CD14-positive monocyte (primary cell): ENCODE measurements at regions not wholly inside any gene's neighbourhood (a gene's known extent, or its start where the extent isn't known, plus 50 kb on each side); places are given as distances from the start of the nearest gene placed in this dataset.
A peak's percentile ranks its signal among the peaks of the same experiment; 100 is the strongest.

Experiments
- DNase-seq, 3 donors: peaks; one replicate each; pipeline ENCODE4 v3.0.0-alpha.2; 2011 to 2022
- H2AFZ ChIP-seq: 2 replicates; pipeline ENCODE4 v1.6.0; 2012; ENCODE audit warnings: mild to moderate bottlenecking, low read depth, low read length, inconsistent platforms; ENCODE audit not compliant: insufficient read depth, poor library complexity, severe bottlenecking
- H3K27ac ChIP-seq, 2 donors: 1 replicate in 1 of 2; 2 replicates in 1 of 2; pipeline ENCODE4 v1.5.1; 2012 to 2013; ENCODE audit warnings: low read length in 2 of 2, control low read depth in 1 of 2, inconsistent platforms in 1 of 2, low read depth in 1 of 2, mild to moderate bottlenecking in 1 of 2
- H3K27me3 ChIP-seq, 2 donors: one replicate each; pipeline versions ENCODE4 v1.6.0 to v1.6.1; 2011 to 2013; ENCODE audit warnings: low read length in 2 of 2; ENCODE audit not compliant: control insufficient read depth in 2 of 2, insufficient read depth in 2 of 2
- H3K36me3 ChIP-seq, 2 donors: replicated peaks in 1 of 2; 1 replicate in 1 of 2; 2 replicates in 1 of 2; pipeline versions ENCODE4 v1.5.1 to v1.6.1; 2012 to 2013; ENCODE audit warnings: low read length in 2 of 2, control low read depth in 1 of 2, inconsistent platforms in 1 of 2, mild to moderate bottlenecking in 1 of 2; ENCODE audit not compliant: insufficient read depth in 2 of 2, control insufficient read depth in 1 of 2
- H3K4me1 ChIP-seq, 2 donors: 1 replicate in 1 of 2; 2 replicates in 1 of 2; pipeline versions ENCODE4 v1.5.1 to v1.6.1; 2012 to 2013; ENCODE audit warnings: low read length in 2 of 2, control low read depth in 1 of 2, inconsistent platforms in 1 of 2, mild to moderate bottlenecking in 1 of 2, moderate library complexity in 1 of 2; ENCODE audit not compliant: insufficient read depth in 2 of 2, control insufficient read depth in 1 of 2
- H3K4me2 ChIP-seq: replicated peaks from 2 replicates; pipeline ENCODE3; 2012; ENCODE audit warnings: low read length, moderate library complexity, mild to moderate bottlenecking; ENCODE audit not compliant: poor library complexity, severe bottlenecking; ENCODE audit errors: extremely low read depth
- H3K4me3 ChIP-seq, 3 experiments: fragments of 200-600 bp in 1 of 3; sonication (generic) in 1 of 3; replicated peaks in 1 of 3; 1 replicate in 2 of 3; 2 replicates in 1 of 3; pipeline ENCODE4 v1.5.1; 2011 to 2013; ENCODE audit warnings: low read length in 3 of 3, mild to moderate bottlenecking in 3 of 3, control low read depth in 2 of 3, low read depth in 2 of 3, inconsistent platforms in 1 of 3, moderate library complexity in 1 of 3
- H3K79me2 ChIP-seq: 2 replicates; pipeline ENCODE4 v1.6.0; 2012; ENCODE audit warnings: mild to moderate bottlenecking, control low read depth, inconsistent platforms, low read length, moderate library complexity; ENCODE audit not compliant: insufficient read depth
- H3K9ac ChIP-seq: 2 replicates; pipeline ENCODE4 v1.6.0; 2017; ENCODE audit warnings: low read length, mild to moderate bottlenecking; ENCODE audit not compliant: insufficient read depth, poor library complexity, severe bottlenecking
- H3K9me3 ChIP-seq, 2 donors: replicated peaks in 1 of 2; 1 replicate in 1 of 2; 2 replicates in 1 of 2; pipeline versions ENCODE4 v1.5.1 to v1.6.1; 2012 to 2013; ENCODE audit warnings: low read length in 2 of 2, control low read depth in 1 of 2; ENCODE audit not compliant: control insufficient read depth in 1 of 2, insufficient read depth in 1 of 2
- H4K20me1 ChIP-seq: 2 replicates; pipeline ENCODE4 v1.6.0; 2012; ENCODE audit warnings: mild to moderate bottlenecking, low read length, control low read depth, moderate library complexity; ENCODE audit not compliant: insufficient read depth
- H3K27ac Mint-ChIP-seq, 7 donors: one replicate each; pipeline ENCODE4 v1.8.0; 2020; ENCODE audit warnings: mild to moderate bottlenecking in 7 of 7, mixed read lengths in 7 of 7, moderate library complexity in 6 of 7, inconsistent platforms in 2 of 7
- H3K27me3 Mint-ChIP-seq, 3 donors: one replicate each; pipeline ENCODE4 v1.8.0; 2021 to 2022; ENCODE audit warnings: low read depth in 3 of 3, mild to moderate bottlenecking in 3 of 3, mixed read lengths in 3 of 3, moderate library complexity in 3 of 3, inconsistent platforms in 1 of 3
- H3K36me3 Mint-ChIP-seq, 2 donors: one replicate each; pipeline ENCODE4 v1.8.0; 2020; ENCODE audit warnings: mixed read lengths in 2 of 2, inconsistent platforms in 1 of 2, mild to moderate bottlenecking in 1 of 2
- H3K4me1 Mint-ChIP-seq: one replicate; pipeline ENCODE4 v1.8.0; 2020; ENCODE audit warnings: mild to moderate bottlenecking, mixed read lengths
- H3K4me3 Mint-ChIP-seq, 2 donors: one replicate each; pipeline ENCODE4 v1.8.0; 2020; ENCODE audit warnings: mild to moderate bottlenecking in 2 of 2, mixed read lengths in 2 of 2, moderate library complexity in 1 of 2
- H3K9me3 Mint-ChIP-seq, 7 donors: one replicate each; pipeline ENCODE4 v1.8.0; 2020 to 2022; ENCODE audit warnings: mixed read lengths in 7 of 7, mild to moderate bottlenecking in 6 of 7, moderate library complexity in 6 of 7, inconsistent platforms in 2 of 7
- CTCF ChIP-seq: fragments of 200-600 bp; IDR thresholded peaks from one replicate; pipeline ENCODE4 v1.8.0; 2022; ENCODE audit warnings: antibody characterized with exemption, mild to moderate bottlenecking
- WGBS: methylation state at CpG from one replicate; pipeline ENCODE4 v1.1.5; 2013; ENCODE audit warnings: missing lambda C conversion rate; ENCODE audit not compliant: insufficient coverage; 5-methylcytosine and 5-hydroxymethylcytosine counted together
- intact Hi-C, 2 donors: fragments of 100-400 bp; cut with micrococcal nuclease; formaldehyde crosslinking; loops; one replicate each; pipeline versions ENCODE4 v1.15.0 to v1.15.1; 2023

GRCh38 chr16:35399133-35399532 lies 1939.7 kb downstream of the TP53TG3F start:
- H3K36me3 ChIP-seq = no peaks in the 10 kb centered on the region
- no peak for TF ChIP-seq CTCF
- no peaks in the 10 kb centered on the region for H3K4me1 Mint-ChIP-seq

GRCh38 chr16:35404273-35404672 lies 1944.9 kb downstream of the TP53TG3F start:
- H4K20me1 ChIP-seq = no peaks in the 10 kb centered on the region
- Mint-ChIP-seq H3K27me3 (peaks cover 0 to 1% (median 0%) of the 10 kb centered on the region in 3 donors), H3K27ac (no peak overlapping the region), H3K9me3 (peaks cover 0 to 17% (median 2%) of the 10 kb centered on the region in 7 donors), H3K4me1 (no peaks in the 10 kb centered on the region), H3K36me3 (no peaks in the 10 kb centered on the region), H3K4me3 (no peak overlapping the region)
- H3K4me1 ChIP-seq = no peaks in the 10 kb centered on the region
- TF ChIP-seq CTCF = no peak
- H3K4me3 ChIP-seq = no peak overlapping the region
- DNase-seq = no peak
- peaks cover 8 to 19% of the 10 kb centered on the region in 2 donors for H3K9me3 ChIP-seq
- no peak overlapping the region for H3K4me2 ChIP-seq
- no peak overlapping the region for H2AFZ ChIP-seq
- H3K27me3 ChIP-seq = no peaks in the 10 kb centered on the region
- intact Hi-C loops = no loop called here
- no peak overlapping the region for H3K27ac ChIP-seq
- no peak overlapping the region for H3K9ac ChIP-seq
- no peaks in the 10 kb centered on the region for H3K36me3 ChIP-seq
- no peaks in the 10 kb centered on the region for H3K79me2 ChIP-seq
- no CpG with 5 or more reads among the region's 2 CpGs for WGBS

More at GRCh38 chr16:35399133-35399532, 1939.7 kb downstream of the TP53TG3F start:
- no peak overlapping the region for H3K4me2 ChIP-seq
- no peaks in the 10 kb centered on the region for H3K4me1 ChIP-seq
- H3K9ac ChIP-seq = no peak overlapping the region
- Mint-ChIP-seq H3K9me3 (peaks cover 0 to 33% (median 9%) of the 10 kb centered on the region in 7 donors), H3K27ac (peak overlapping the region in 1 of 7 donors; percentile 42), H3K27me3 (peaks cover 0 to 1% (median 1%) of the 10 kb centered on the region in 3 donors), H3K4me3 (no peak overlapping the region), H3K36me3 (no peaks in the 10 kb centered on the region)
- no peaks in the 10 kb centered on the region for H3K27me3 ChIP-seq
- no peak for DNase-seq
- H4K20me1 ChIP-seq = no peaks in the 10 kb centered on the region
- H3K4me3 ChIP-seq = no peak overlapping the region
- intact Hi-C loops = no loop called here
- no peaks in the 10 kb centered on the region for H3K79me2 ChIP-seq
- no peak overlapping the region for H3K27ac ChIP-seq
- H2AFZ ChIP-seq = no peak overlapping the region
- WGBS = no CpG with 5 or more reads among the region's 2 CpGs
- H3K9me3 ChIP-seq = peaks cover 11 to 19% of the 10 kb centered on the region in 2 donors
